GM18867 (cell line): ENCODE measurements at regions not wholly inside any gene's neighbourhood (a gene's known extent, or its start where the extent isn't known, plus 50 kb on each side); places are given as distances from the start of the nearest gene placed in this dataset.
A peak's percentile ranks its signal among the peaks of the same experiment; 100 is the strongest.

Experiments used
- ATAC-seq: cut with Tn5 transposase; IDR thresholded peaks from one replicate; pipeline ENCODE4 v1.9.1; 2021; ENCODE audit warnings: mild to moderate bottlenecking, moderate library complexity; ENCODE audit not compliant: unreplicated experiment

GRCh38 chr11:128302425-128303186 is 284.8 kb downstream of the ETS1 start:
- ATAC-seq, result peak; percentile 89

GRCh38 chr11:128301756-128302155 is 285.6 kb downstream of the ETS1 start:
- ATAC-seq, result no peak

GRCh38 chr11:128300785-128301184 is 286.6 kb downstream of the ETS1 start:
- no peak for ATAC-seq

GRCh38 chr11:128299132-128299726 is 288.1 kb downstream of the ETS1 start:
- ATAC-seq, result no peak

GRCh38 chr11:128298271-128298670 is 289.1 kb downstream of the ETS1 start:
- ATAC-seq, result no peak

- no peak for ATAC-seq
These were observed 289.6 kb downstream of the ETS1 start for GRCh38 chr11:128297805-128298204.

- no peak for ATAC-seq
These were observed 290.2 kb downstream of the ETS1 start for GRCh38 chr11:128297091-128297651.

GRCh38 chr11:128294671-128295050 is 292.7 kb downstream of the ETS1 start:
- ATAC-seq, result no peak

- ATAC-seq, result no peak
These were observed 293.2 kb downstream of the ETS1 start for GRCh38 chr11:128294001-128294670.

GRCh38 chr11:128291835-128292234 is 295.5 kb downstream of the ETS1 start:
- no peak for ATAC-seq

GRCh38 chr11:128291007-128291406 is 296.4 kb downstream of the ETS1 start:
- ATAC-seq, result no peak

GRCh38 chr11:128290106-128290840 is 297.1 kb downstream of the ETS1 start:
- ATAC-seq, result peak; percentile 77

GRCh38 chr11:128289048-128289447 is 298.3 kb downstream of the ETS1 start:
- peak; percentile 36 for ATAC-seq

- no peak for ATAC-seq
These were observed 299.0 kb downstream of the ETS1 start for GRCh38 chr11:128288368-128288767.

GRCh38 chr11:128285321-128285720 is 302.0 kb downstream of the ETS1 start:
- no peak for ATAC-seq

- ATAC-seq, result no peak
These were observed 302.7 kb downstream of the ETS1 start for GRCh38 chr11:128284634-128285033.

GRCh38 chr11:128283451-128283850 is 303.9 kb downstream of the ETS1 start:
- no peak for ATAC-seq

- no peak for ATAC-seq
These were observed 305.3 kb downstream of the ETS1 start for GRCh38 chr11:128282053-128282452.

- ATAC-seq, result no peak
These were observed 307.5 kb downstream of the ETS1 start for GRCh38 chr11:128279866-128280265.

GRCh38 chr11:128273736-128274135 is 313.6 kb downstream of the ETS1 start:
- ATAC-seq, result no peak

- ATAC-seq, result peak; percentile 62
These were observed 316.0 kb downstream of the ETS1 start for GRCh38 chr11:128271401-128271800.
